DMS 273 treated with DMSO at 0.1 percent for 48 hours (cell line): ENCODE measurements at regions not wholly inside any gene's neighbourhood (a gene's known extent, or its start where the extent isn't known, plus 50 kb on each side); places are given as distances from the start of the nearest gene placed in this dataset.
A peak's percentile ranks its signal among the peaks of the same experiment; 100 is the strongest.

Experiments
- DNase-seq: peaks from one replicate; lab custom pipeline; 2025; lab: John Stamatoyannopoulos, UW

DNA sequence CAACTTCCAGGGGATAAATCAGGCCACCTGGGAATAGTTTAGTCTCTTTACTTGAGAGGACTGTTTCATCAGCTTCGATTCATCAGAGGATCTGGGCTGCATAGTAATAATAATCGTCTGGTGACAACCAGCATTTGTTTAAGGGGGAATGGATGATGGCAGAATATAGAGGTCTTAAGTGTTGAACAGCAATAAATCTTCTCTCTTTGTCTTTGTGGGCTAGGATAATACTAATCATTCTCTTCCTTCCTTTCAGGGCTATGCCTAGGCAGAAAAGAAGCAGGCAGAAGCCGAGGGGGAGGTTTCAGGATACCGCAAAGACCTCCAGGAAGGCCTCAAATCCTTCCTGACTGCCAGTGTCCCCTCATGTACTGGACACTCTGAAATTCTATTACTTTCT is 150.4 kb upstream of the GAREM1 start:
- DNase-seq: no peak

DNA sequence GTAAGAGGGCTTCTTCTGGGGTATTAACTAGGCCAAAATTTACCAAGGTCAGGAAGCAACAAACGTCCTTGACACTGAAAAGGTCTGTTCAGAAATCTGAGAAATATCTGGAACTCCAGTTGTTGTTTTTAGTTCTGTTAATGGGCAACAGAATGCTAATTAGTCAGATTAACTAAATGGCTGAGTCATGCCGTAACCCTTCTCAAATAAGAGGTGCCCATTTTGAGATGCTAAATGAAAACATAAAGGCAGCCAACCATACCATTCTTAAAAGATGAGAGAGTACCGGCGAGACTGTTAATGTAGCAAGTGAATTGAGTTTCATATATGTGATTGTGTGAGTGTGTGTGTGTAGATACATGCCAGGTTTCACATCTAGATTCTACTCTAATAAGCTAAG is 147.9 kb upstream of the GAREM1 start:
- no peak for DNase-seq

- DNase-seq: no peak
Observed at GRCh38 chr18:32613821-32614220, 143.1 kb upstream of the GAREM1 start.

- no peak for DNase-seq
Observed at GRCh38 chr18:32612651-32613050, 142.0 kb upstream of the GAREM1 start.

GRCh38 chr18:32610176-32610575 is 139.5 kb upstream of the GAREM1 start:
- DNase-seq: no peak

GRCh38 chr18:32607816-32608215 is 137.1 kb upstream of the GAREM1 start:
- no peak for DNase-seq

DNA sequence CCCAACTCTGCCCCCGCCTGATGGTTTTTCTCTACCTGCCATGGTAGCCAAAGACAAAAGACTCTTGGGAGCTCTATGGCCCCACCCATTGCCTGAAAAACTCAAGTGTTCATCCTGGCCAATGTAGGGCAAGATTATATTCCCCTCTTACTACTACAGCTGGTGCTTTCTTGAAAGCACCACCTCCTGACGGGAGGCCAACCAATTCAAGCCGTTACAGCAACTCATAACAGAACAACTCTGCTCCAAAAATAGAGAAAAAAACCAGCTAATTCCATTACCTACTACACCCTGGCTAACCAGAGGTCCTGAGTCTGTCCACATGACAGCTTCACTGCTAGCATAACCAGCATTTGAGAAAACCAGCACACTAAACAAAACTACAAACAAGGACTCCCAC is 127.5 kb upstream of the GAREM1 start:
- no peak for DNase-seq

- no peak for DNase-seq
Observed at GRCh38 chr18:32596501-32596900, 125.8 kb upstream of the GAREM1 start.

- DNase-seq: no peak
Observed at GRCh38 chr18:32595832-32596231, 125.2 kb upstream of the GAREM1 start.

- DNase-seq: no peak
Observed at GRCh38 chr18:32588191-32588590, 117.5 kb upstream of the GAREM1 start.

DNA sequence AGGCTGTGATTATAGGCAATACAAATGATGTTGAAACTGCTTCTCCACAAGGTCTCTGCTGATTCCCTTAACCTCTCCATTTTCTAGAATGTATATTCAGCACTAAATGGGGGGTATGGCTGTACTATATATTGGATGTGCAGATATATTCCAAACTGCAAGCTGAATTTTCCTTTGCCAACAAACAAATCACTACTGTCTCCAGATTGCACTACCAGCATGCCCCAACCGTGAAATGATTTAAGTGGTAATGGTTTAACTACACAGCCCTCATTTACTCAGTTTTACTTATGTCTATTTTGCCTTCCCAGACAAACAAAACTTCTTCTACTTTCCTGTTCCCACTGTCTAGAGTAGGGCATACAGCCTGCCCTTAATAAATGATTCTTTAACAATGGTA is 112.7 kb upstream of the GAREM1 start:
- no peak for DNase-seq

- DNase-seq: no peak
Observed at GRCh38 chr18:32582455-32582854, 111.8 kb upstream of the GAREM1 start.

GRCh38 chr18:32577561-32577960 is 106.9 kb upstream of the GAREM1 start:
- DNase-seq: no peak

- DNase-seq: no peak
Observed at GRCh38 chr18:32576296-32576916, 105.7 kb upstream of the GAREM1 start.

GRCh38 chr18:32566960-32567359 is 96.3 kb upstream of the GAREM1 start:
- no peak for DNase-seq

DNA sequence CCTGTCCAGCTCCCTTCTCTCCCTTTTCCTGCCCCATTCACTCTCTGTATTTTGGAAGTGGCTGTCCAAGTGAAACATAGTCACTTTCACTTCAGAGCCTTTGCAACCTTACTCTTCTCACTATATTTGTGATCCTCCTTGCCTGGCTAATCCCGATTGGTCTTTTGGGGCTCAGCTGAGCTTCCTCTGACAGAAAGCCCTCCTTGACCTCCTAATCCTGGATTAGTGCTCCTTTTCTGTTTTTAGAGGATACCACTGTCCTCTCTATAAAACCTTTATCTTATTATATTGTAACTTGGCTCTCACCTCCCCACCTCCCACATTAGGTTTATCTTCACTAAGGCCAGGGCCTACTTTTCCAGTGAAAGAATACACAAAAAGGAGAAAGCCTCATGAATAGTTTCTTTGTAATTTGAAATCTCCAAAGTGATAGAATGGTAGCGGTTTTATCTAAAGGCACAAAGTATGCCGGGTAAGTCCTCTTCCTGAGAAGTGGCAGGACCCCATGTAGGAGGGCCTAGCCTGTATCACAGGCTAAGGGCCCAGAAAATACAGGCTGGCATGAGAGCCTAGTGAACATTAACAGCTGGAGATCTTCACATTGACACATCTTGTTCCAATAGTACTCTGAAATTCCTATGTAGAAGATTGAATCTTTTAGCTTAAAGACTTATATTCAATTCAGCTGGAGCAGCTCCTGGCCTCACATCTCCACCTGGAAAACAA is 83.1 kb upstream of the GAREM1 start:
- DNase-seq: no peak

GRCh38 chr18:32553174-32553573 is 82.5 kb upstream of the GAREM1 start:
- no peak for DNase-seq

DNA sequence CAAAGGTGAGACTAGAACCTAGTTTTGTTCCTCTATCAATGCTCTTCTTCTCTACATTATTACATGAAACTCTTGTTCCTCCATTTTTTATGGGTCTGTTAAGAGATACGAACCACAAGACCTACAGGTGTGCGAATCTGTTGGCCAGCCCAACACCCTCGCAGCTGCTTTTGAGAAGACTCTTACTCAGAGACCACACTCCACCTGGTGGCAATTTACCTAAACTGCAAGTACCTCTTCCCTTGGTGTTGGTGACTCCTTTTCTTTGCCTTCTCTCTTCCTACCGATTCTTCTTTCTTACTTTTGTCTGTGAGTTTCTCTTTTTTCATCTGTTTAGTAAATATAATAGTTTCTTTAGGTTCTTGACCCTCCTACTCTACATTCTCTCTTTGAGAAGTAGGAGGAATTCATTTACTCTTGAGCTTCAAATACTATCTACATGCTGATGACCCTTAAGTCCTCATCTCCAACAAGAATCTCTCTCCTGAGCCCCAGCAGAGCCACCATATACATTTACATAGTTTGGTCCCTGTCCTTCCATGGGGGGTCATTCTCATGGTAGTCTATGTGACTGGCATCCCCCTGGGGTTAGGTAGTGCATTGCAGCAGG is 81.8 kb upstream of the GAREM1 start:
- DNase-seq: peak; percentile 18

GRCh38 chr18:32550963-32551362 is 80.3 kb upstream of the GAREM1 start:
- peak; percentile 72 for DNase-seq

GRCh38 chr18:32549248-32550110 is 78.8 kb upstream of the GAREM1 start:
- peak; percentile 46 for DNase-seq

DNA sequence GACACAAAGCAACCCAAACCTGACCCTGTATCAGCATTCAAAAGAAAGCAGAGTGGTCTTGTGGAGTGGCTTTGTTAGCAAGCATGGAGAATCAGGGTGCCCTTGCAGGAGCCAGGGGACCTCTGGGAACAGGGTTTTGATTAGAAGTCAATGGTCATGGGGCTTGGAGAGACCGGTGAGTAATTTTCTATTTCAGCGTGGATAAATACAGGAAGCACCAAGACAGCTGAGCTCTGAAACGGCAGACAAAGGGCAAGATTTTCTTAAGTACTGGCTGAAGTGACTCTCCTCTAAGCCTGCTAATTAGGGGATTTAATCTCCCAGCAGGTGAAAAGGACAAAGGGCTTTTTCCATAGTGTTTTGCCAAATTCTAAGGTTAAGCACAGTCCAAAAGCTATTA is 78.0 kb upstream of the GAREM1 start:
- no peak for DNase-seq

DNA sequence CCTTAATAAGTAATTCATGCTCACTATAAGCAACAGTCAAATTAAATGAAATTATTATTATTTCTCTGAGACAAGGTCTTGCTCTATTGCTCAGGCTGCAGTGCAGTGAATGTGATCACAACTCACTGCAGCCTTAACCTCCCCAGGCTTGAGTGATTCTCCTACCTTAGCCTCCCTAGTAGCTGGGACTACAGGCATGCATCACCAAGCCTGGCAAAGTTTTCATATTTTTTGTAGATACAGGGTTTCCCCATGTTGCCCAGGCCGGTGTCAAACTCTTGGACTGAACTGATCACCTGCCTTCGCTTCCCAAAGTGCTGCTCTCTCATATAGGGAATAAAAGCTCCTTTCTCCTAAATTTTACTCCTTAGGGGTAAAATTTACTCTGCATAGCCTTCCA is 74.9 kb upstream of the GAREM1 start:
- DNase-seq: no peak

DNA sequence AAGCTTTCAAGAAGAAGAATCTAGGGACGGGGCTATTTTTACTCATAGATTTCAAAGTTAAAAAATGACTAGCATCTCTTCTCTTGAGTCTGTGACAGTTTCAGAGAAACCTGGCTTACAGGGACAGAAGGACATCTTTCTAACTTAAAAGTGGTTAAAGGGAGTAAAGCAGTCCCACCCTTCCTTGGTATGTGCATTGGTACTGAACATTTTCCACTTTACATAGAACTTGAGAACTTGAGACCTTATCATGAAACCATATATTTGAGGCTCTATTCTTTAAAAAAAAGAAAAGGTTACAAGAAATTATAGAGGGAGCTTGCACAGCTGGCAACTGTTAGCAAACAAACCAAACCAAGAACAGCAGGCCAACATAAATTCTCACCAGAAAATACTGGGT is 73.4 kb upstream of the GAREM1 start:
- DNase-seq: no peak
